Right lobe of liver (tissue), 6 donors: ENCODE measurements at regions not wholly inside any gene's neighbourhood (a gene's known extent, or its start where the extent isn't known, plus 50 kb on each side); places are given as distances from the start of the nearest gene placed in this dataset.

Experiments used
- ATAC-seq, 4 donors: fragments of 200-7000 bp; cut with Tn5 transposase; one replicate each; pipeline ENCODE4 v1.9.1; 2020; ENCODE audit warnings: mild to moderate bottlenecking in 4 of 4, moderate library complexity in 4 of 4
- DNase-seq, 3 donors: peaks; one replicate each; pipeline ENCODE4 v3.0.0-alpha.2; 2020
- H3K27ac ChIP-seq, 3 donors: fragments of 200-600 bp; one replicate each; pipeline ENCODE4 v1.8.0; 2022
- H3K27me3 ChIP-seq, 2 donors: fragments of 200-600 bp; one replicate each; pipeline ENCODE4 v1.8.0; 2022
- H3K36me3 ChIP-seq, 4 donors: fragments of 200-600 bp; sonication (generic) in 1 of 4; one replicate each; pipeline versions ENCODE4 v1.5.1 to v1.8.0; 2017 to 2022; ENCODE audit warnings: control low read depth in 1 of 4
- H3K4me1 ChIP-seq, 4 donors: fragments of 200-600 bp; sonication (generic) in 1 of 4; one replicate each; pipeline versions ENCODE4 v1.5.1 to v1.8.0; 2017 to 2022; ENCODE audit warnings: control low read depth in 1 of 4
- H3K4me3 ChIP-seq, 3 donors: fragments of 200-600 bp; one replicate each; pipeline ENCODE4 v1.8.0; 2022
- H3K9me3 ChIP-seq, 4 donors: fragments of 200-600 bp; sonication (generic) in 1 of 4; one replicate each; pipeline versions ENCODE4 v1.5.1 to v1.8.0; 2017 to 2022; ENCODE audit warnings: control low read depth in 1 of 4
- CTCF ChIP-seq, 4 donors: fragments of 200-600 bp in 3 of 4; fragments of 450-650 bp in 1 of 4; IDR thresholded peaks; one replicate each; pipeline versions ENCODE4 v1.5.1 to v1.8.0; 2016 to 2022; ENCODE audit warnings: antibody characterized with exemption in 4 of 4, mild to moderate bottlenecking in 2 of 4
- POLR2A ChIP-seq: fragments of 450-650 bp; IDR thresholded peaks from one replicate; pipeline ENCODE4 v1.6.1; 2017; ENCODE audit warnings: antibody characterized with exemption, mild to moderate bottlenecking
- WGBS: methylation state at CpG from one replicate; pipeline ENCODE4 v1.1.6; 2018; ENCODE audit warnings: low coverage, low lambda C conversion rate; ENCODE audit not compliant: insufficient coverage; ENCODE audit errors: missing lambda C conversion rate; 5-methylcytosine and 5-hydroxymethylcytosine counted together
- intact Hi-C, 2 donors: fragments of 100-400 bp; cut with DNase I; formaldehyde crosslinking; loops; one replicate each; pipeline versions ENCODE4 v1.11.2 to v1.14.1; 2022
- donor health status: DM: no; HTN: yes; CAD: no.
- donor health status: DM: no; HTN: no; CAD: no.
- donor health status: DM: no; HTN: no; CAD: no.
- donor health status: DM: no; HTN: yes; CAD: no.
- donor health status: DM: no; HTN: yes; CAD: no.

DNA sequence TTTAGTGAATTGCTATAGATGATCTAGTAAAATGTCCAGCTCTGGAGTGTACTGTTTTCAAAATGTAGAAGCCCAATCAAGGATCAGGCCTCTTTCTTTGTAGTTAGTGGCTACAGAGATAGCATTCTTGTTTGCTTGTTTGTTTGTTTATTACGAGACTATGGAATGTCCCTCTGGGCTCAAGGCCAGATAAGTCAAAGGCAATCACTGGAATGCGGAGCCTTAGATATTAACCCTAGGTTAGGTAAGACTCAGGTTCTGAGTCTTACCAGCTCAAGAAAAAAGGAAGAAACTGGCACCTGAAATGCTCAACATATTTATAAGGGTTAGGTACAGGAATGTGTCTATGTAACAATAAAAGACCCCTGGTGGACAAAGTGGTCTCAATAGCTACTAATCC, 261.5 kb downstream of the SLC7A11 start:
- no peak overlapping the region for H3K4me3 ChIP-seq
- H3K27me3 ChIP-seq, result no peaks in the 10 kb centered on the region
- H3K9me3 ChIP-seq, result no peaks in the 10 kb centered on the region
- H3K27ac ChIP-seq, result no peak overlapping the region
- DNase-seq, result no peak
- 43% methylated on average over 2 of the region's 2 CpGs for WGBS
- H3K4me1 ChIP-seq, result no peaks in the 10 kb centered on the region
- TF ChIP-seq POLR2A (no peak), CTCF (IDR thresholded peaks at IDR 0.05) (no peak)
- intact Hi-C loops, result no loop called here
- no peaks in the 10 kb centered on the region for H3K36me3 ChIP-seq
- no peak for ATAC-seq

GRCh38 chr4:137979938-137980337, 262.2 kb downstream of the SLC7A11 start:
- 93% methylated on average over 1 of the region's 1 CpG for WGBS
- Histone ChIP-seq H3K27me3 (no peaks in the 10 kb centered on the region), H3K36me3 (no peaks in the 10 kb centered on the region), H3K4me3 (no peak overlapping the region), H3K4me1 (no peaks in the 10 kb centered on the region), H3K27ac (no peak overlapping the region), H3K9me3 (no peaks in the 10 kb centered on the region)
- ATAC-seq, result no peak
- no peak for TF ChIP-seq POLR2A
- no peak for TF ChIP-seq CTCF (IDR thresholded peaks at IDR 0.05)
- intact Hi-C loops, result no loop called here
- DNase-seq, result no peak

GRCh38 chr4:137968956-137969678, 273.0 kb downstream of the SLC7A11 start:
- intact Hi-C loops, result no loop called here
- Histone ChIP-seq H3K4me3 (no peak overlapping the region), H3K9me3 (no peaks in the 10 kb centered on the region), H3K36me3 (no peaks in the 10 kb centered on the region), H3K4me1 (no peaks in the 10 kb centered on the region), H3K27me3 (no peaks in the 10 kb centered on the region), H3K27ac (no peak overlapping the region)
- no peak for DNase-seq
- WGBS, result 33% methylated on average over 3 of the region's 3 CpGs
- no peak for TF ChIP-seq POLR2A
- no peak for TF ChIP-seq CTCF (IDR thresholded peaks at IDR 0.05)
- ATAC-seq, result no peak

DNA sequence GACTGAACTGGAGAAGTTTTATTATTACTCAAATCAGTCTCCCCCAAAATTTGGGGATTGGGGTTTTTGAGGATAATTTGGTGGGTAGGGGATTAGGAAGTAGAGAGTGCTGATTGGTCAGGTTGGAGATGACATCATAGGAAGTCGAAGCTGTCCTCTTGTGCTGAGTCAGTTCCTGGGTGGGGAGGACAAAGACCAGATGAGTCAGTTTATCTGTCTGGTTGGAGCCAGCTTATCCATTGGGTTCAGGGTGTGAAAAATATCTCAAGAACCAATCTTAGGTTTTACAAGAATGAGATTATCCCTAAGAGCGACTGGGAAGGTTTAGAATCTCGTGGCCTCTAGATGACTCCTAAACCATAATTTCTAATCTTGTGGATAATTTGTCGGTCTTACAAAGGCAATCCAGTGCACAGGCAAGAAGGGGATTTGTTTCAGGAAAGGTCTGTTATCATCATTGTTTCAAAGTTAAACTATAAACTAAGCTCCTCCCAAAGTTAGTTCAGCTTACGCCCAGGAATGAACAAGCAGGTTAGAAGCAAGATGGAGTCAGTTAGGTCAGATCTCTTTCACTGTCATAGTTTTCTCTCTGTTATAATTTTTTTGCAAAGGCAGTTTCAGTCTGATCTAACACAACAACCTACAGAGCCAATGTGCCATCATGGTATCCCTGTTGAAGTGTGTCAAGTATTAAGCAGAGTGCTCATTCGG, 274.5 kb downstream of the SLC7A11 start:
- Histone ChIP-seq H3K36me3 (no peaks in the 10 kb centered on the region), H3K4me1 (no peaks in the 10 kb centered on the region), H3K27ac (no peak overlapping the region), H3K9me3 (no peaks in the 10 kb centered on the region), H3K27me3 (no peaks in the 10 kb centered on the region), H3K4me3 (no peak overlapping the region)
- TF ChIP-seq CTCF (IDR thresholded peaks at IDR 0.05) (no peak), POLR2A (no peak)
- DNase-seq (no peak), ATAC-seq (no peak)
- intact Hi-C loops, result no loop called here
- WGBS, result 77% methylated on average over 6 of the region's 6 CpGs
